ENCODE measurements at regions not wholly inside any gene's neighbourhood (a gene's known extent, or its start where the extent isn't known, plus 50 kb on each side); places are given as distances from the start of the nearest gene placed in this dataset.

DNA sequence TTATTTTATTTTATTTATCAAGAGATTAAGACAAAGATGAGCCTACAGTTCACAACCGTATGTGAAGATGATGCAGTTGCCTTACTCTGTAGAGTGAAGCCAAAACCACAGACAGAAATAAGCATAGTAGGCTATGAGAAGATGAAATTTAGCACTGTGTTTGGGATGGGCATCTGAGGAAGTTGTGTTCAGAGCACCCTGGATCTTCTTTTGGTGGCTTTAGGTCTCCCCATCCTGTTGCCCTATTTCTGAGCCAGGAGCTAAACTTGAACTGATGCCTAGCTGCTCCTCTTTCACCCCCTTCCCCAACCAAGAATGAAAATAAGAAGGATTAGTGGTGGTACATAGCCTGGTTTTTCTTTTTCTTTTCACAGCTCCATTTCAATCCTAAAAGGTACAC, 328.1 kb upstream of the TBL1XR1 start:
- Histone ChIP-seq H3K4me3 (no peak overlapping the region), H3K27ac (no peak overlapping the region), H3K9me3 (ENCODE audit: low read depth, low read length) (no peaks in the 10 kb centered on the region), H3K9ac (ENCODE audit: insufficient read length) (no peak overlapping the region), H3K36me3 (ENCODE audit: insufficient read depth, low read length) (no peaks in the 10 kb centered on the region)
- TF ChIP-seq POLR2AphosphoS5 (IDR thresholded peaks at IDR 0.05; ENCODE audit: borderline replicate concordance, low read depth, low read length) (no peak), FOXP2 (optimal IDR thresholded peaks at IDR 0.05; ENCODE audit: control extremely low read depth, extremely low read length, insufficient read depth) (no peak), EZH2 (IDR thresholded peaks at IDR 0.05) (no peak)
- DNase-seq (ENCODE audit: low read depth, low spot score) = no peak

DNA sequence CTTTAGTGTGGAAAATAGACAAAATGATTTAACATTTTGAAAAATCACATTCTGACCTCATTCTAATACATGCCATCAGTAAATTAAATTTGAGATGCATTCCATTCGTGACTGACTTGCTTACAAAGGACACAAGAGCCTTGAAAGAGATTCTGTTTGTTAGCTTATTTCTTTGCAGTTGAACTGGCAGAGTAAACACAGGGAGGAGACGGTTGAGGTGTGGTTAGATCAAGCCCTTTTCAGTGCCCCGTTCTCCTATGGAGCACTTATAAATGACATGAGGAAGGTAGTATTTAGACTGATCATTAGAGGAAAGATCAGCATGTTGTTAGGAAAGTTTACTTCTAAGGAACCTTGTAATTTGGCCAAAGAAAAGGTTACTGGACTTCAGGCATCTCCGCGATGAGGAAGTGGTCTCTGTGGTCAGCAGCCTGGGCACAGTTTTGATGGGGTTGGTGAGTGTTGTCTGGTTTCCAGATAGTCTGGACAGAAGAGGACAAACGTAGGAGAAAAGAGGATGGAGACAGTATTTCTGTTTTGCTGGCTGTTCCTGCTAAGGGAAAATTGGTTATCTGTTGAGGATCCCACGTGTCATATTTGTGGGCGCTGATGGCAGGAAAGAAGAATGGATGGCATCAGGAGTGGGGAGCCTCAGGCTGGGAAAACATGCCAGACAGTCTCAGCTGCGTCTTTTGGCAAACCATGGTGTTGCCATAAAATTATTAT, 328.9 kb upstream of the TBL1XR1 start:
- H3K9ac ChIP-seq (ENCODE audit: insufficient read length) = no peak overlapping the region
- H3K36me3 ChIP-seq (ENCODE audit: insufficient read depth, low read length) = no peaks in the 10 kb centered on the region
- H3K4me3 ChIP-seq = no peak overlapping the region
- DNase-seq (ENCODE audit: low read depth, low spot score) = no peak
- H3K27ac ChIP-seq = no peak overlapping the region
- TF ChIP-seq POLR2AphosphoS5 (IDR thresholded peaks at IDR 0.05; ENCODE audit: borderline replicate concordance, low read depth, low read length) = no peak
- no peak for TF ChIP-seq FOXP2 (optimal IDR thresholded peaks at IDR 0.05; ENCODE audit: control extremely low read depth, extremely low read length, insufficient read depth)
- no peak for TF ChIP-seq EZH2 (IDR thresholded peaks at IDR 0.05)
- no peaks in the 10 kb centered on the region for H3K9me3 ChIP-seq (ENCODE audit: low read depth, low read length)

DNA sequence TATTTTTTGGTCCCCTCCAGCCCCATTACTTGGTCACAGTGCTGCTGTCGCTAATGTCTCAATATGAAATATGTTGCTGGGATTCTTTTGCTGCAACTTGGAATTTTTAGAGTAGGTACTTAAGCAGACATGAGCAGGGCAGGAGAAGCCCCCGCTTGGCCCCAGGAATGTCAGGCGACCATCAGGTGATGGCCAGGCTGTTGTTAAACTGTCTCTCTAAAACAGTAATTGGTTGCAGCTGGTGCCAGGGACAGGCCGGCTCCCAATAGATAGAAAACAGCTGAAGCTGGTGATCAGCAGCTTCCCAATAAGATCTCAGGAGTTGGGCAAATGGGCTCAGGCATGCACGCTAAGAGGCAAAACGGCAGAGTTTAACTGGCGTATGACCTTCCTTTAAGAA, 329.9 kb upstream of the TBL1XR1 start:
- no peak overlapping the region for H3K9ac ChIP-seq (ENCODE audit: insufficient read length)
- no peak for DNase-seq (ENCODE audit: low read depth, low spot score)
- TF ChIP-seq POLR2AphosphoS5 (IDR thresholded peaks at IDR 0.05; ENCODE audit: borderline replicate concordance, low read depth, low read length) (no peak), EZH2 (IDR thresholded peaks at IDR 0.05) (no peak), FOXP2 (optimal IDR thresholded peaks at IDR 0.05; ENCODE audit: control extremely low read depth, extremely low read length, insufficient read depth) (no peak)
- H3K9me3 ChIP-seq (ENCODE audit: low read depth, low read length) = no peaks in the 10 kb centered on the region
- peak overlapping the region; percentile 37; the same call in 1 of the 2 replicates for H3K27ac ChIP-seq
- no peaks in the 10 kb centered on the region for H3K36me3 ChIP-seq (ENCODE audit: insufficient read depth, low read length)
- no peak overlapping the region for H3K4me3 ChIP-seq

GRCh38 chr3:177528306-177529070, 331.2 kb upstream of the TBL1XR1 start:
- no peak for DNase-seq (ENCODE audit: low read depth, low spot score)
- no peak for TF ChIP-seq POLR2AphosphoS5 (IDR thresholded peaks at IDR 0.05; ENCODE audit: borderline replicate concordance, low read depth, low read length)
- no peak for TF ChIP-seq FOXP2 (optimal IDR thresholded peaks at IDR 0.05; ENCODE audit: control extremely low read depth, extremely low read length, insufficient read depth)
- no peak for TF ChIP-seq EZH2 (IDR thresholded peaks at IDR 0.05)

DNA sequence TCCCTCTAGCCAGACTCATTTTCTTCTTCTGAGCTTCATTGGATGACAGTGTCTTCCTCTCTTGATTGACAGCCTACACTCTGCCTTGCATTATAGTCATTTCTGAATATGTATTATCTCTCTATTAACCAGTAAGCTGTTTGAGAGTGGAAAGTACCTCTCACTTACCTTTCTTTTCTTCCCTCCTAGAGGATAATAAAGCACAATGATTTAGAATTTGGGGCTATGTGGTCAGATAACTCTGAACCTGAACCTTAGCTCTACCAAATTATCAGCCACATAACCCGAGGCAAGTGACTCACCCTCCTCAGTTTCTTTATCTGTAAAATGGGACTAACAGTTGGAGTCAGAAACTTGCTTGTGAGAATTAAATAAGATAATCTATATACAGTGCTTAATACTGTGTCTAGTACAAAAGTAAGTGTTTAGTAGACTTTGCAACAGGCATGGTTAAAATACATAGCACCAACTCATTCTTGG, 331.8 kb upstream of the TBL1XR1 start:
- TF ChIP-seq POLR2AphosphoS5 (IDR thresholded peaks at IDR 0.05; ENCODE audit: borderline replicate concordance, low read depth, low read length) (no peak), FOXP2 (optimal IDR thresholded peaks at IDR 0.05; ENCODE audit: control extremely low read depth, extremely low read length, insufficient read depth) (no peak), EZH2 (IDR thresholded peaks at IDR 0.05) (no peak)
- no peaks in the 10 kb centered on the region for H3K36me3 ChIP-seq (ENCODE audit: insufficient read depth, low read length)
- no peak overlapping the region for H3K9ac ChIP-seq (ENCODE audit: insufficient read length)
- no peak overlapping the region for H3K4me3 ChIP-seq
- H3K27ac ChIP-seq = no peak overlapping the region
- no peaks in the 10 kb centered on the region for H3K9me3 ChIP-seq (ENCODE audit: low read depth, low read length)
- DNase-seq (ENCODE audit: low read depth, low spot score) = no peak

More at GRCh38 chr3:177528306-177529070, 331.2 kb upstream of the TBL1XR1 start:
- H3K4me3 ChIP-seq = no peak overlapping the region
- no peaks in the 10 kb centered on the region for H3K9me3 ChIP-seq (ENCODE audit: low read depth, low read length)
- H3K9ac ChIP-seq (ENCODE audit: insufficient read length) = no peak overlapping the region
- H3K36me3 ChIP-seq (ENCODE audit: insufficient read depth, low read length) = no peaks in the 10 kb centered on the region
- no peak overlapping the region for H3K27ac ChIP-seq

DNA sequence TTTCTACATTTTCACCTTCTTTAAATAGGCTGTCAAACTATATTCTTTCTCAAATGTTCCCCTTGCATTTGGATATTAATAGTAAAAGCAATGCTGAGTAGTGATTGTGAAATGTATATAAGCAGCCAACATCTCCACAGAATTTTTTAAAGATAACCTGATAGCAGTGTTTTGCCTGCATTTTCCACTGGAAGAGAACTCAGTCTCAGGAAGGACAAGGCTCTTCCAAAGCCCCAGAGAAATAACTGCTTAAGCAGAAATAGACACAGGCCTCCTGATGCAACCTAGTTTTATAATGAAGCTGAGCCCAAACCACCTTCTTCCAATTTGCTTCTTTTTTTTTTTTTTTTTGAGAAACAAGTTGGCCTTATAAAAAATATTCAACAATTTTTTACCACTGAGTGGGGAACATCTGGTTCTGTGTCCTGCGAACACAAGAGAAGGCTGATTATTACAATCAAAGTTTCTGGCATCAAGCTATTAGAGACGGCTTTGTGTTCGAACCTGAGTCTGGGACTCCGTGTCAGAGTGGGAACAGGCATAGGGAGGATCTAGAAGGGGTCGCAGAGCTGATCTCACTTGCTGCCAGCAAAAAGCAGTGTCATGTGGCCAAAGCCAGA, 332.5 kb upstream of the TBL1XR1 start:
- H3K9ac ChIP-seq (ENCODE audit: insufficient read length) = no peak overlapping the region
- no peak overlapping the region for H3K4me3 ChIP-seq
- peak overlapping the region; percentile 47; the same call in 1 of the 2 replicates for H3K27ac ChIP-seq
- TF ChIP-seq FOXP2 (optimal IDR thresholded peaks at IDR 0.05; ENCODE audit: control extremely low read depth, extremely low read length, insufficient read depth) = no peak
- H3K36me3 ChIP-seq (ENCODE audit: insufficient read depth, low read length) = no peaks in the 10 kb centered on the region
- no peak for DNase-seq (ENCODE audit: low read depth, low spot score)
- H3K9me3 ChIP-seq (ENCODE audit: low read depth, low read length) = no peaks in the 10 kb centered on the region

DNA sequence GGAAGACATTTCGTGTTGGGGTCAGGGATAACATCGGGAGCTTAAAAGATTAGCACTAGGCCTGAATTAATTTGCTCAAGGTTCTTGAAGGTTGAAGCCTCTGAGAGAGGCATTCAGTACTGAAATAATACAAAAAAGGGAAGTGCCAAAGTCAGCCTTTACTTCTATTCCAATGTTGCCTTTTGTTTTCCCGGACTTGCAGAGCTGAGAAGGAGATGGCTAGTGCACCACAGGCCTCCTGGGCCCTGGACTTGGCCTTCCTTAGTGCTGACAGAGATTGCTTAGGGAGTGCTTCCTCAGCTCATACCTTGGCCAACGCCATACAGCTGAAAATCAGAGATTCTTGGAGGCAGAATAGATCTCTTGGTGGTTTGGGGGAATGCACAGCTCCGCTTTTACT, 333.6 kb upstream of the TBL1XR1 start:
- Histone ChIP-seq H3K9ac (ENCODE audit: insufficient read length) (no peak overlapping the region), H3K36me3 (ENCODE audit: insufficient read depth, low read length) (no peaks in the 10 kb centered on the region), H3K4me3 (no peak overlapping the region), H3K27ac (peak overlapping the region; percentile 32; the same call in 1 of the 2 replicates), H3K9me3 (ENCODE audit: low read depth, low read length) (no peaks in the 10 kb centered on the region)
- no peak for TF ChIP-seq POLR2AphosphoS5 (IDR thresholded peaks at IDR 0.05; ENCODE audit: borderline replicate concordance, low read depth, low read length)
- no peak for TF ChIP-seq EZH2 (IDR thresholded peaks at IDR 0.05)
- no peak for TF ChIP-seq FOXP2 (optimal IDR thresholded peaks at IDR 0.05; ENCODE audit: control extremely low read depth, extremely low read length, insufficient read depth)
- no peak for DNase-seq (ENCODE audit: low read depth, low spot score)

DNA sequence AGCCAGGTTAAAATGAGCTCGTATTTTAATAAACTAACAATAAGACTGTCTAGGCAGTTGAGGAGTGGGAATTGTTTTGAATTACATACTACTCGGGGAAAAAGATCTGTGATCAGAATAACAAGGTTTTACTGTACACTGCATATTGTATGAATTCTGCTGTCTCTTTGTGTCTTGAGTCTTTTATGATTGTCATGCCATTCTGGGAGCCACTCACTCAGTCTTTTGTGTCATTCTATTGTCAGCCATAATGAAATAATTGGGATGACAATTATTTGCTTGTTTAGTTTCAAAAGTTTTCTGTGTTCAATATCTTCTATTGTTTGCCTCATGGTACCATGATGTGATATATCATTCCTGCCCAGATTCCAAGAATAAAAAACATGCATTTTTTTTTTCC, 339.6 kb upstream of the TBL1XR1 start:
- no peak for DNase-seq (ENCODE audit: low read depth, low spot score)

More for the DNA sequence above, 339.6 kb upstream of the TBL1XR1 start:
- Histone ChIP-seq H3K36me3 (ENCODE audit: insufficient read depth, low read length) (no peaks in the 10 kb centered on the region), H3K27ac (no peak overlapping the region), H3K9ac (ENCODE audit: insufficient read length) (no peak overlapping the region), H3K4me3 (no peak overlapping the region), H3K9me3 (ENCODE audit: low read depth, low read length) (no peaks in the 10 kb centered on the region)
- TF ChIP-seq POLR2AphosphoS5 (IDR thresholded peaks at IDR 0.05; ENCODE audit: borderline replicate concordance, low read depth, low read length) = no peak
- no peak for TF ChIP-seq FOXP2 (optimal IDR thresholded peaks at IDR 0.05; ENCODE audit: control extremely low read depth, extremely low read length, insufficient read depth)
- TF ChIP-seq EZH2 (IDR thresholded peaks at IDR 0.05) = no peak

Data from SK-N-MC (cell line).